Esophagus squamous epithelium (tissue), 5 donors: ENCODE measurements at regions not wholly inside any gene's neighbourhood (a gene's known extent, or its start where the extent isn't known, plus 50 kb on each side); places are given as distances from the start of the nearest gene placed in this dataset.

Experiments used
- DNase-seq: peaks from one replicate; lab custom pipeline; 2025; lab: John Stamatoyannopoulos, UW
- H3K27ac ChIP-seq, 4 donors: fragments of 200-600 bp; sonication (generic); one replicate each; pipeline ENCODE4 v1.5.1; 2016 to 2019; ENCODE audit warnings: mild to moderate bottlenecking in 1 of 4
- H3K27me3 ChIP-seq, 4 donors: fragments of 200-600 bp; sonication (generic); 1 replicate in 3 of 4; 2 replicates in 1 of 4; pipeline versions ENCODE4 v1.5.1 to v1.6.0; 2017 to 2021; ENCODE audit warnings: antibody characterized with exemption in 1 of 4
- H3K36me3 ChIP-seq, 3 donors: fragments of 200-600 bp; sonication (generic); one replicate each; pipeline ENCODE4 v1.5.1; 2016 to 2019
- H3K4me1 ChIP-seq, 3 donors: fragments of 200-600 bp; sonication (generic); one replicate each; pipeline ENCODE4 v1.5.1; 2017 to 2019
- H3K4me3 ChIP-seq, 4 donors: fragments of 200-600 bp; sonication (generic); 1 replicate in 3 of 4; 2 replicates in 1 of 4; pipeline ENCODE4 v1.5.1; 2016 to 2019; ENCODE audit warnings: mild to moderate bottlenecking in 2 of 4, moderate library complexity in 1 of 4
- H3K9me3 ChIP-seq, 3 donors: fragments of 200-600 bp; sonication (generic); one replicate each; pipeline ENCODE4 v1.5.1; 2016 to 2019
- POLR2A ChIP-seq, 4 donors: fragments of 450-650 bp; IDR thresholded peaks; one replicate each; pipeline ENCODE4 v1.6.1; 2017; ENCODE audit warnings: antibody characterized with exemption in 4 of 4, mild to moderate bottlenecking in 4 of 4, moderate library complexity in 3 of 4
- WGBS, 2 donors: methylation state at CpG; one replicate each; pipeline ENCODE4 v1.1.5; 2018; 5-methylcytosine and 5-hydroxymethylcytosine counted together
- intact Hi-C: fragments of 100-400 bp; cut with DNase I; formaldehyde crosslinking; loops from one replicate; pipeline ENCODE4 v1.15.0; 2022
- TF ChIP-seq, protein P1 (sequence below), 6 experiments: fragments of 450-650 bp in 4 of 6; fragments of 200-600 bp in 2 of 6; sonication (generic) in 2 of 6; IDR thresholded peaks; one replicate each; pipeline ENCODE4 v1.5.1; 2016 to 2019; ENCODE audit warnings: antibody characterized with exemption in 6 of 6, mild to moderate bottlenecking in 4 of 6, moderate library complexity in 4 of 6
- donor health status: DM: yes; HTN: yes; CAD: no.

DNA sequence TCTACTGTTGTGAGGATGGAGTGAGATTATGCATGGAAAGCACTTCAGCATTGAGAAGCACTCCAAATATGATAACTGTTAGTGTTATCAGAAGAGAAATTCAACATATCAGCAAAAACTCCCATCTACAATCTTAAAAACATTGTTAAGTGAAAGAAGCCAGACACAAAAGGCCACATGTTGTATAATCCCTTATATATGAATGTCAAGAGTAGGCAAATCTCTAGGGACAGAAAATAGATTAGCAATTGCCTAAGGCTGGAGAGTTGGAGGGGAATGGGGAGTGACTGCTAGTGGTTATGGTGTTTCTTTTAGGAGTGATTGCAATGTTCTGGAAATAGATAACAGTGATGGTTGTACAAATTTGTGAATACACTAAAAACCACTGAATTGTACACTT, 122.5 kb upstream of the LNX1 start:
- Histone ChIP-seq H3K36me3 (no peaks in the 10 kb centered on the region), H3K9me3 (no peaks in the 10 kb centered on the region), H3K27ac (no peak overlapping the region), H3K4me3 (no peak overlapping the region), H3K4me1 (no peaks in the 10 kb centered on the region), H3K27me3 (no peaks in the 10 kb centered on the region)
- intact Hi-C loops = no loop called here
- no peak for TF ChIP-seq POLR2A (IDR thresholded peaks at IDR 0.05)
- TF ChIP-seq, protein P1, sequence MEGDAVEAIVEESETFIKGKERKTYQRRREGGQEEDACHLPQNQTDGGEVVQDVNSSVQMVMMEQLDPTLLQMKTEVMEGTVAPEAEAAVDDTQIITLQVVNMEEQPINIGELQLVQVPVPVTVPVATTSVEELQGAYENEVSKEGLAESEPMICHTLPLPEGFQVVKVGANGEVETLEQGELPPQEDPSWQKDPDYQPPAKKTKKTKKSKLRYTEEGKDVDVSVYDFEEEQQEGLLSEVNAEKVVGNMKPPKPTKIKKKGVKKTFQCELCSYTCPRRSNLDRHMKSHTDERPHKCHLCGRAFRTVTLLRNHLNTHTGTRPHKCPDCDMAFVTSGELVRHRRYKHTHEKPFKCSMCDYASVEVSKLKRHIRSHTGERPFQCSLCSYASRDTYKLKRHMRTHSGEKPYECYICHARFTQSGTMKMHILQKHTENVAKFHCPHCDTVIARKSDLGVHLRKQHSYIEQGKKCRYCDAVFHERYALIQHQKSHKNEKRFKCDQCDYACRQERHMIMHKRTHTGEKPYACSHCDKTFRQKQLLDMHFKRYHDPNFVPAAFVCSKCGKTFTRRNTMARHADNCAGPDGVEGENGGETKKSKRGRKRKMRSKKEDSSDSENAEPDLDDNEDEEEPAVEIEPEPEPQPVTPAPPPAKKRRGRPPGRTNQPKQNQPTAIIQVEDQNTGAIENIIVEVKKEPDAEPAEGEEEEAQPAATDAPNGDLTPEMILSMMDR (IDR thresholded peaks at IDR 0.05) = no peak
- no peak for DNase-seq

DNA sequence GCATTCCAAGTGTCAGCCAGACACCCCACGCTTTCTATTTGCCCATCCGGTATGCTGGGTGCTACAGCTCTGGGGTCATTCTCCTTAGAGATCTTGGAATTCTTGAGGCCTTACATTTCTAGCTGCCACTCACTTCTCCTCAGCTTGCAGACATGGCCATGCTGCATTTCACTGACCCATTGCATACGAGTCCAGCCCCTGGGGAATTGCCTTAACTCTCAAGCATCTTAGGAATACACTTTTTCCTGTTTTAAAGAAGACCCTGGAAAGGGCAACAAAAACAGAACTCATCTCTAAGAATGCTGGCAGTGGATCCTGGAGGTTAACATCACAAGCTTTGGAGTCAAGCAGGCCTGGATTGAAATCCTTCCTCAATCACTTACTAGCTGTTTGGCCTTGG, 122.0 kb upstream of the LNX1 start:
- H3K4me3 ChIP-seq = no peak overlapping the region
- no peak for DNase-seq
- H3K27me3 ChIP-seq = no peaks in the 10 kb centered on the region
- no peaks in the 10 kb centered on the region for H3K4me1 ChIP-seq
- TF ChIP-seq POLR2A (IDR thresholded peaks at IDR 0.05) = no peak
- TF ChIP-seq, protein P1 (IDR thresholded peaks at IDR 0.05) = no peak
- no peaks in the 10 kb centered on the region for H3K36me3 ChIP-seq
- no peak overlapping the region for H3K27ac ChIP-seq
- intact Hi-C loops = no loop called here
- no peaks in the 10 kb centered on the region for H3K9me3 ChIP-seq
- whole genome bisulfite sequencing, 2 donors = 86 to 94% methylated on average over 3 of the region's 3 CpGs

DNA sequence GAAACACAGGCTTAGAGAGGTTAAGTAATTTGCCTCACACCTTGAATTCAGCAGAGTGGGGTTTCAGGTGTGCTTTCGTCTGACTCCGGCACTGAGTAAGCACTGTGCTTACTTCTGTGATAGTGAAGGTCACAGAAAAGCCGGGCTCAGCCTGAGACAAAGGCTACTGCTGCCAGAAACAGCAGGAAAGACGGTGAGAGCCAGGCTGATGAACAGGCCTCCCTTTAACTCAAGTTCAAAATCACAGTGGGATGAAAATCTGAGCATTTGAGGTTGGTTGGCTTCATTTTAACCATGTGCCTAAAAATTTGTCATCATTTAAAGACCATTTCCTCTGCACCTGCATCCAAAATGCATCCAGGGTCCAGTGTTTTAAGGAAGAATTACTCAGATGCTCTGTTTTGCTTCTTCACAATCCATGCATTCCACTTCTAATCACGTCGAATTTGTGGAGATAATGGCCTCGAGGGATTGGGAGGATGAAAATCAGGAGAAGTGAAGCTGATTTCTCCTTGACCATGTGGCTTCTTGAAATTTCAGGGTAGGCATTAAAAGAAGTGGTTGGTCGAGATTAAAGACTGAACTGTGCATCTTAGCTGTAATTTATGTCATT, 121.2 kb upstream of the LNX1 start:
- H3K4me1 ChIP-seq = no peaks in the 10 kb centered on the region
- no peaks in the 10 kb centered on the region for H3K9me3 ChIP-seq
- 73 to 78% methylated on average over 8 of the region's 8 CpGs for WGBS, 2 donors
- intact Hi-C loops = no loop called here
- no peak for DNase-seq
- H3K27ac ChIP-seq = no peak overlapping the region
- no peaks in the 10 kb centered on the region for H3K27me3 ChIP-seq
- H3K36me3 ChIP-seq = no peaks in the 10 kb centered on the region
- H3K4me3 ChIP-seq = no peak overlapping the region
- TF ChIP-seq, protein P1 (IDR thresholded peaks at IDR 0.05) = no peak
- no peak for TF ChIP-seq POLR2A (IDR thresholded peaks at IDR 0.05)

DNA sequence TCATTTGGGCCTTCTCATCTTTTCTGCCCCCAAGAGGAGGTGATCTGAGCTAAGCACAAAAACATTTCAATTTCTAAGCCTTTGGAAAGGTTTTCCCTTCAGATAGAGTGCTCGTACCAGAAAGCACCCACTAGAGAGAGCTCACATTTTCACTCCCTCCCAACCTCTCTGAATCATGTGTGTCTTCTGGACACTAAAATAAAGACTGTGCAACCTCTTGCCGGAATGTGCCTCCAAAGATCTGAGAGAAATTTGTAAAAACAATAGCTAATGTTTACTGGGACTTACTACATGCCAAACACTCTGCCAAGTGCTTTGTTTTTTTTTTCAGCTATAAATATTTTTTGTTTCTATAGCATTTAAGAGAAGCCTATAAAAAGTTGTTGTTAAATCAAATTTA, 120.6 kb upstream of the LNX1 start:
- Histone ChIP-seq H3K36me3 (no peaks in the 10 kb centered on the region), H3K4me1 (no peaks in the 10 kb centered on the region), H3K27ac (no peak overlapping the region), H3K9me3 (no peaks in the 10 kb centered on the region), H3K4me3 (no peak overlapping the region), H3K27me3 (no peaks in the 10 kb centered on the region)
- TF ChIP-seq, protein P1 (IDR thresholded peaks at IDR 0.05) = no peak
- TF ChIP-seq POLR2A (IDR thresholded peaks at IDR 0.05) = no peak
- intact Hi-C loops = no loop called here
- DNase-seq = no peak
- 40 to 74% methylated on average over 2 of the region's 2 CpGs for WGBS, 2 donors

DNA sequence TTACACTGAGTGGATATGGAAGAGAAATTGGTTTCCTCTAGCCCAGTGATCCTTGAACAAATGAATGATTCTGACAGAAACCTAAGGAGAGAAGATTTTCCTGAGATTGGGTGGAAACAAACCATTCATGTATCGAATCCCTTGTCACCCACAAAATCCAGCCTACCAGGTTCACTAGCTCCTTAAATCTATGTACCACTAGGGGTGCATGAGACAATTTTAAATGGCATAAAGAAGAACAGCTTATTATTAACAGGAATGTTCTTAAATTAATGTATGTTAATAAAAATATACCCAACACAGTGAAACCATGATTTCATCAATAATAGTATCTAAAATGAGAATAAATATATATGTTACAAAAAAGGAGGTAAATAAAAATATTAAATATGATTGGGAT, 118.4 kb upstream of the LNX1 start:
- Histone ChIP-seq H3K4me3 (no peak overlapping the region), H3K36me3 (no peaks in the 10 kb centered on the region), H3K4me1 (peaks cover 0 to 13% (median 0%) of the 10 kb centered on the region in 3 donors), H3K27me3 (no peaks in the 10 kb centered on the region), H3K27ac (no peak overlapping the region), H3K9me3 (no peaks in the 10 kb centered on the region)
- intact Hi-C loops = no loop called here
- WGBS, 2 donors = 62 to 90% methylated on average over 1 of the region's 1 CpG
- no peak for TF ChIP-seq POLR2A (IDR thresholded peaks at IDR 0.05)
- TF ChIP-seq, protein P1 (IDR thresholded peaks at IDR 0.05) = no peak
- DNase-seq = no peak
